H9 (cell line): ENCODE measurements at regions not wholly inside any gene's neighbourhood (a gene's known extent, or its start where the extent isn't known, plus 50 kb on each side); places are given as distances from the start of the nearest gene placed in this dataset.

Experiments used
- DNase-seq: peaks from one replicate; pipeline ENCODE4 v3.0.0-alpha.2; 2017
- H2AFZ ChIP-seq: one replicate; pipeline ENCODE4 v1.6.1; 2013; ENCODE audit warnings: mild to moderate bottlenecking, low read length, control low read depth, moderate library complexity
- H2AK5ac ChIP-seq: 2 replicates; pipeline ENCODE4 v1.6.1; 2013; ENCODE audit warnings: low read length, control low read depth, mixed read lengths; ENCODE audit not compliant: insufficient read length
- H2BK120ac ChIP-seq: one replicate; pipeline ENCODE4 v1.6.1; 2013; ENCODE audit warnings: low read depth, mild to moderate bottlenecking, low read length, control low read depth, inconsistent platforms; ENCODE audit not compliant: poor library complexity, severe bottlenecking
- H2BK12ac ChIP-seq: 2 replicates; pipeline ENCODE4 v1.6.1; 2013; ENCODE audit warnings: low read length, control low read depth, mixed read lengths, low read depth; ENCODE audit not compliant: insufficient read length
- H2BK15ac ChIP-seq: 2 replicates; pipeline ENCODE4 v1.6.1; 2013; ENCODE audit warnings: low read depth, low read length, control low read depth
- H2BK20ac ChIP-seq: one replicate; pipeline ENCODE4 v1.6.1; 2013; ENCODE audit warnings: low read depth, mild to moderate bottlenecking, low read length, control low read depth, inconsistent platforms; ENCODE audit not compliant: poor library complexity, severe bottlenecking
- H2BK5ac ChIP-seq: 2 replicates; pipeline ENCODE4 v1.6.1; 2013; ENCODE audit warnings: low read length, control low read depth, mixed read lengths; ENCODE audit not compliant: insufficient read length
- H3K14ac ChIP-seq: 2 replicates; pipeline ENCODE4 v1.6.1; 2013; ENCODE audit warnings: low read length, control low read depth; ENCODE audit not compliant: insufficient read depth
- H3K18ac ChIP-seq: 2 replicates; pipeline ENCODE4 v1.6.1; 2013; ENCODE audit warnings: low read depth, mild to moderate bottlenecking, mixed read lengths, low read length, control low read depth; ENCODE audit not compliant: insufficient read length
- H3K23ac ChIP-seq: 2 replicates; pipeline ENCODE4 v1.6.1; 2013; ENCODE audit warnings: low read length, control low read depth, mixed read lengths, low read depth; ENCODE audit not compliant: insufficient read length
- H3K23me2 ChIP-seq: 2 replicates; pipeline ENCODE4 v1.6.1; 2013; ENCODE audit warnings: low read depth, mild to moderate bottlenecking, mixed read lengths, low read length, control low read depth; ENCODE audit not compliant: insufficient read length, poor library complexity, severe bottlenecking
- H3K27ac ChIP-seq: 2 replicates; pipeline ENCODE4 v1.5.1; 2013; ENCODE audit warnings: low read length, control low read depth, mixed read lengths, low read depth; ENCODE audit not compliant: insufficient read length
- H3K27me3 ChIP-seq: 2 replicates; pipeline ENCODE4 v1.6.1; 2013; ENCODE audit warnings: low read length, control low read depth, inconsistent platforms; ENCODE audit not compliant: insufficient read depth
- H3K4ac ChIP-seq: 2 replicates; pipeline ENCODE4 v1.6.1; 2013; ENCODE audit warnings: low read depth, mild to moderate bottlenecking, control low read depth, inconsistent platforms, low read length, moderate library complexity
- H3K4me1 ChIP-seq: 2 replicates; pipeline ENCODE4 v1.6.1; 2013; ENCODE audit warnings: low read length, control low read depth, inconsistent platforms; ENCODE audit not compliant: insufficient read depth
- H3K4me2 ChIP-seq: 2 replicates; pipeline ENCODE4 v1.6.1; 2013; ENCODE audit warnings: low read length, control low read depth, mixed read lengths; ENCODE audit not compliant: insufficient read length, insufficient read depth
- H3K56ac ChIP-seq: 2 replicates; pipeline ENCODE4 v1.6.1; 2013; ENCODE audit warnings: low read depth, mild to moderate bottlenecking, mixed read lengths, low read length, control low read depth; ENCODE audit not compliant: insufficient read length
- H3K79me1 ChIP-seq: 2 replicates; pipeline ENCODE4 v1.6.1; 2013; ENCODE audit warnings: low read depth, mild to moderate bottlenecking, moderate library complexity, low read length, control low read depth, inconsistent platforms; ENCODE audit not compliant: insufficient read depth, poor library complexity, severe bottlenecking
- H3K79me2 ChIP-seq: 2 replicates; pipeline ENCODE4 v1.6.1; 2013; ENCODE audit warnings: low read length, control low read depth, inconsistent platforms; ENCODE audit not compliant: insufficient read depth
- H3K9ac ChIP-seq: 2 replicates; pipeline ENCODE4 v1.6.1; 2013; ENCODE audit warnings: low read length, control low read depth, mixed read lengths; ENCODE audit not compliant: insufficient read length; ENCODE audit errors: extremely low read depth
- H3K9me3 ChIP-seq: one replicate; pipeline ENCODE4 v1.6.1; 2013; ENCODE audit warnings: low read depth, low read length, inconsistent platforms; ENCODE audit not compliant: control insufficient read depth
- H3T11ph ChIP-seq: one replicate; pipeline ENCODE4 v1.6.1; 2013; ENCODE audit warnings: mild to moderate bottlenecking, low read length, control low read depth, inconsistent platforms
- H4K20me1 ChIP-seq: one replicate; pipeline ENCODE4 v1.6.1; 2013; ENCODE audit not compliant: control insufficient read depth, insufficient read length, insufficient read depth
- H4K5ac ChIP-seq: 2 replicates; pipeline ENCODE4 v1.6.1; 2013; ENCODE audit warnings: low read depth, mild to moderate bottlenecking, mixed read lengths, low read length, control low read depth; ENCODE audit not compliant: insufficient read length
- H4K8ac ChIP-seq: replicated peaks from 2 replicates; pipeline ENCODE4 v1.6.1; 2013; ENCODE audit warnings: low read length, control low read depth, mixed read lengths, low read depth; ENCODE audit not compliant: insufficient read length
- H4K91ac ChIP-seq: 2 replicates; pipeline ENCODE4 v1.6.1; 2013; ENCODE audit warnings: low read depth, mild to moderate bottlenecking, moderate library complexity, mixed read lengths, low read length, control low read depth; ENCODE audit not compliant: insufficient read length
- H3K27ac Mint-ChIP-seq, 3 experiments: 2 replicates in 2 of 3; 3 replicates in 1 of 3; pipeline ENCODE4 v1.8.0; 2020 to 2021; ENCODE audit warnings: mixed read lengths in 3 of 3, mild to moderate bottlenecking in 1 of 3, moderate library complexity in 1 of 3
- H3K27me3 Mint-ChIP-seq: 2 replicates; pipeline ENCODE4 v1.8.0; 2021; ENCODE audit warnings: low read depth, mild to moderate bottlenecking, moderate library complexity, mixed read lengths
- H3K36me3 Mint-ChIP-seq, 3 experiments: 2 replicates in 2 of 3; 3 replicates in 1 of 3; pipeline ENCODE4 v1.8.0; 2020 to 2021; ENCODE audit warnings: low read depth in 3 of 3, mixed read lengths in 3 of 3; ENCODE audit not compliant: insufficient read depth in 1 of 3
- H3K4me1 Mint-ChIP-seq, 2 experiments: 2 replicates each; pipeline ENCODE4 v1.8.0; 2020; ENCODE audit warnings: mixed read lengths in 2 of 2
- H3K4me3 Mint-ChIP-seq, 2 experiments: 2 replicates in 1 of 2; 3 replicates in 1 of 2; pipeline ENCODE4 v1.8.0; 2020 to 2021; ENCODE audit warnings: mild to moderate bottlenecking in 2 of 2, mixed read lengths in 2 of 2, moderate library complexity in 1 of 2
- H3K9me3 Mint-ChIP-seq, 2 experiments: 2 replicates in 1 of 2; 3 replicates in 1 of 2; pipeline ENCODE4 v1.8.0; 2020; ENCODE audit warnings: mild to moderate bottlenecking in 2 of 2, mixed read lengths in 2 of 2, moderate library complexity in 1 of 2
- WGBS: extraction: QIAGEN DNeasy Blood & Tissue Kit; methylation state at CpG from one replicate; pipeline ENCODE4 v1.1.7; 2013; ENCODE audit warnings: missing lambda C conversion rate, low lambda C conversion rate, mixed read lengths; ENCODE audit not compliant: insufficient read length; ENCODE audit errors: extremely low coverage; 5-methylcytosine and 5-hydroxymethylcytosine counted together
- TF ChIP-seq, protein P1 (sequence below): fragments of 200-600 bp; sonication (generic); conservative IDR thresholded peaks from 3 replicates; pipeline ENCODE4 v1.8.0; 2021; ENCODE audit warnings: antibody characterized with exemption, mild to moderate bottlenecking

DNA sequence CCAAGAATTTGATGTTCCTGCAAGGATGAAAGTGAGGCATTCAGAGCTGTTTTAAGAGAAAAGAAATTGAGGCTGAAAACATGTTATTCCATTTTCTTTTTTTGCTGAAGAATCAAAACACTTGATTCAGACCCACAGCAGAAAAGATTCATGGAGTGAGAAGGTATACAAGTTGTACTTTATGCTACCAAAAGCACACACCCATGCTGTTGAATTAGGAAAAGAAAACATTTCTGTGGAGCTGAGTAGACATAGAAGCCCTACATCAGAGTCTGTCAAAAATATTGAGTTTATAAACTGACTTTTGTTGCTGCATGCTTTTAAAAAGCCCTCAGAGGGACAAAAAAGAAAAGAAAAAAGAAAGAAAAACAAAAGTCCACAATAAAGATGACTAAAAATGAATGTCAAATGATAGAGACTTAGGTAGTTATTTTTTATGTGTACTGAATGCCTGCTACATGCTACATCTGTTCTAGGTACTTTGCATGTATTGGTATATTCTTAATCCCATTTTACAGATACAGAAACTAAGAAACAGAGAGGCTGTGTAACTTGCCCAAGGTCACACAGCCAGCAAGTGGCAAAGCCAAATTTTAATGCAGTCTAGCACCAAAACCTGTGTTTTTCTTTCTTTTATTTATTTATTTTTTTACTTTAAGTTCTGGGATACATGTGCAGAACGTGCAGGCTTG is 71.7 kb upstream of the PALS2 start:
- Histone ChIP-seq H2BK20ac (no peak overlapping the region), H3K14ac (no peak overlapping the region), H4K8ac (no peak overlapping the region), H3K4me2 (no peak overlapping the region), H3K79me2 (no peaks in the 10 kb centered on the region), H3K9ac (no peak overlapping the region), H3K9me3 (no peaks in the 10 kb centered on the region), H2AFZ (no peak overlapping the region), H3T11ph (no peak overlapping the region), H4K5ac (no peak overlapping the region), H3K79me1 (no peaks in the 10 kb centered on the region), H2BK120ac (no peak overlapping the region), H3K23me2 (no peaks in the 10 kb centered on the region), H2AK5ac (no peak overlapping the region), H3K4me1 (peaks cover 6% of the 10 kb centered on the region; the same call in 1 of the 2 replicates), H3K18ac (no peak overlapping the region), H3K4ac (no peak overlapping the region), H4K91ac (no peak overlapping the region), H4K20me1 (no peaks in the 10 kb centered on the region), H2BK5ac (no peak overlapping the region), H2BK12ac (no peak overlapping the region), H3K23ac (no peak overlapping the region), H2BK15ac (no peak overlapping the region), H3K27ac (no peak overlapping the region), H3K27me3 (no peaks in the 10 kb centered on the region), H3K56ac (no peak overlapping the region)
- peaks cover 33 to 41% of the 10 kb centered on the region in 2 experiments for H3K4me1 Mint-ChIP-seq
- DNase-seq = no peak
- no peaks in the 10 kb centered on the region for H3K36me3 Mint-ChIP-seq
- no peaks in the 10 kb centered on the region for H3K9me3 Mint-ChIP-seq
- WGBS = no CpG with 5 or more reads among the region's 1 CpG
- H3K27ac Mint-ChIP-seq = no peak overlapping the region
- H3K4me3 Mint-ChIP-seq = no peak overlapping the region
- H3K27me3 Mint-ChIP-seq = no peaks in the 10 kb centered on the region
- TF ChIP-seq, protein P1, sequence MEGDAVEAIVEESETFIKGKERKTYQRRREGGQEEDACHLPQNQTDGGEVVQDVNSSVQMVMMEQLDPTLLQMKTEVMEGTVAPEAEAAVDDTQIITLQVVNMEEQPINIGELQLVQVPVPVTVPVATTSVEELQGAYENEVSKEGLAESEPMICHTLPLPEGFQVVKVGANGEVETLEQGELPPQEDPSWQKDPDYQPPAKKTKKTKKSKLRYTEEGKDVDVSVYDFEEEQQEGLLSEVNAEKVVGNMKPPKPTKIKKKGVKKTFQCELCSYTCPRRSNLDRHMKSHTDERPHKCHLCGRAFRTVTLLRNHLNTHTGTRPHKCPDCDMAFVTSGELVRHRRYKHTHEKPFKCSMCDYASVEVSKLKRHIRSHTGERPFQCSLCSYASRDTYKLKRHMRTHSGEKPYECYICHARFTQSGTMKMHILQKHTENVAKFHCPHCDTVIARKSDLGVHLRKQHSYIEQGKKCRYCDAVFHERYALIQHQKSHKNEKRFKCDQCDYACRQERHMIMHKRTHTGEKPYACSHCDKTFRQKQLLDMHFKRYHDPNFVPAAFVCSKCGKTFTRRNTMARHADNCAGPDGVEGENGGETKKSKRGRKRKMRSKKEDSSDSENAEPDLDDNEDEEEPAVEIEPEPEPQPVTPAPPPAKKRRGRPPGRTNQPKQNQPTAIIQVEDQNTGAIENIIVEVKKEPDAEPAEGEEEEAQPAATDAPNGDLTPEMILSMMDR = no peak
